GM18511 (cell line): ENCODE measurements at regions not wholly inside any gene's neighbourhood (a gene's known extent, or its start where the extent isn't known, plus 50 kb on each side); places are given as distances from the start of the nearest gene placed in this dataset.
A peak's percentile ranks its signal among the peaks of the same experiment; 100 is the strongest.
"Not testable (repeated sequence)": the region's sequence is repeated elsewhere in the genome, so short reads cannot be mapped to it uniquely, and the experiment has no call there.

Source experiments
- ATAC-seq: cut with Tn5 transposase; IDR thresholded peaks from one replicate; pipeline ENCODE4 v1.9.1; 2021; ENCODE audit warnings: mild to moderate bottlenecking, moderate library complexity; ENCODE audit not compliant: unreplicated experiment

DNA sequence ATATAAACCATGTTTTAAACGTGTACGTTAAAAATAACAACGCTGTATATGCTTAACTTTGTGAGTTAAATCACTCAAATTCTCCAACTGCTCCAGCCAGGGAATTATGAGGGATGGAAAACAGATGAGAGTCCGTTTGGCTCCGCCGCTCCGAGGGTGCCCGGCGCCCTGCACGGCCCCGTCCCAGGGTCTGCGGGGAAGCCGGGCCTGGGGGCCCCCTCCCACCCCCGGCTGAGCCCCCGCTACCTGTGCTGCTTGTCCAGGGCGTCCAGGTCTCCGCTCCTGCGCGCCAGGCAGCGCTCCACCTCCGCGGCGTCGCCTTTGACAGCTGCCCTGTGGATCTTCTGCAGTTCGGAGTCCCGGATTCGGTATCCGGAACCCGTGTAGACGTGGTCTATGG lies 415.5 kb downstream of the FOXD4L4 start:
- ATAC-seq = not testable (repeated sequence)

DNA sequence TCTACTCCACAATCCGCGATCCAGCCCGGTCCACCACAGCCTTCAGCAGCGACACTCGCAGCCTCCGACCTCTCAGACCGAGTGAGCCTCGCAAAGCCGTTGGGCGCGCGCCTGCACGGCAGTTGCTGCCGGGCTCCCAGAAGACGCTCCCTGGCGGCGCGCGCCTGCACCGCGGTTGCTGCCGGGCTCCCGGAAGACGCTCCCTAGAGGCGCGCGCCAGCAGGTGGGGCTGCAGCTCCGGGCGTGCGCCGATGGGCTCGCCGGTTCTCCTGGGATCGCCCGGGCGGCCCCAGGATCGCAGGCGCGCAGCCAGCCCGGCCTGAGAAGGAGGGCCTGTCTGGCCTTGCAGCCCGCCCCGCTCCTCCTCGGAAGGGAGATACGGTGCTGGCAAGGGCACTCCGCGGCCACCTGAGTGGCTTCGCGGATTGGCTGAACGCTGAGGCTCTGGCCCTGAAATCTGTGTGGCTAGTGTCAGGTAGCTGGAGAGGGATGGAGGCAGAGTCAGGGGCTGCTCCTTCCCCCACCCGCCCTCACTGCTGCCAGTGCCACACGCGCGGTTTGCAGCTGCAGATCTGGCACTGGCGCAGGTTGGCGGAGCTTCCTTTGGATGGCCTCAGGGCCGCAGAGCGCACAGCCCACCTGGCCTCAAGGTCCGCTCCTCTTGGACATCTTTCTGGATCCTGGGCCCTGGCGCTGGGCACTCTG lies 416.2 kb downstream of the FOXD4L4 start:
- ATAC-seq = peak; percentile 95

DNA sequence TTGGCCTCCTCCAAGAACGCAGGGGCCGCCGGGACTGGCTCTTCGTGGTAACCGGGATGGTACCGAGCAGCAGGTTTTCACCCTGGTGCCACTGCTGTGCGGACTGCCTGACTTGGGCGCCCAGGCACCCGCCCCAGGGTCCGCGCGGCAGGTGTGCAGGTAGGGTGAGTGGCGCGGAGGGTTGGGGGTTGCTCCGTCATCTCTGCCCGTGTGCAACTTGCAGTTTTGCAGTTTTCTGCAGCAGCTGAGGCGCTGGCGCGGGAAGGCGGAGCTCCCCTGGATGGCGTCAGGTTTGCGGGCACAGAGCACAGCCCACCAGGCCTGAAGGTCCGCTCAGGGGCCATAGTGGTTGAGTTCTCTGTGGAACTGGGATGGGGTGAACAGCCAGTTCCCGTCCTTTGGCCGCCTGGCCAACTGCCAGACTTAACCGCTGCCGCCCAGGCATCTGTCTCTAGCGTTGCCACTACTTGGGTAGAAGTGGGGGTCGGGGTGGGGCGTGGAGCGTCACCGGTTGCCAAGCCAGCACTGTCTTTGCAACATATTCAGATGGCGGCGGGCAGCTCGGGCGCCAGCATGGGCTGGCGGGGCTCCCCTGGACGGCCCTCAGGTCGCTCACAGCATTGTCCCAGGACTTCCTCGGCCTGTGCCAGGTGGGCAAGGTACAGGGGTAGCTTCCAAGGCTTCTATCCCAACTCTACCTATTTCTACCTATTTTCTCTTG lies 417.2 kb downstream of the FOXD4L4 start:
- ATAC-seq = not testable (repeated sequence)

DNA sequence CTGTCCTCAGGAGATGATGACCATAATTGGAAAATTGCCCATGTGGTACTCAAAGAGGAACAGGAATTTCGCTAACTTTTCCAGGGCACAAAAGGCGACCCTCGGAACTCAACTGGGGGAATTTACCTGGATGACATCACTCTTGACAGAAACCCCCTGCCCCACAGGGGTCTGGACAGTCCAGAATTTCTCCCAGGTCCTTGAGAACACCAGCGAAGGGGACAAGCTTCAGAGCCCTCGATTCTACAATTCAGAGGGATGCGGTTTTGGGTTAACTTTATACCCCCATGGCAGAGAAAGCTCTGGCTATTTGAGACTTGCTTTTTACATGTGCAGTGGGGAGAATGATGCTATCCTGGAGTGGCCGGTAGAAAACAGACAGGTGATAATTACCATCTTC lies 445.4 kb downstream of the FOXD4L4 start:
- ATAC-seq = not testable (repeated sequence)

DNA sequence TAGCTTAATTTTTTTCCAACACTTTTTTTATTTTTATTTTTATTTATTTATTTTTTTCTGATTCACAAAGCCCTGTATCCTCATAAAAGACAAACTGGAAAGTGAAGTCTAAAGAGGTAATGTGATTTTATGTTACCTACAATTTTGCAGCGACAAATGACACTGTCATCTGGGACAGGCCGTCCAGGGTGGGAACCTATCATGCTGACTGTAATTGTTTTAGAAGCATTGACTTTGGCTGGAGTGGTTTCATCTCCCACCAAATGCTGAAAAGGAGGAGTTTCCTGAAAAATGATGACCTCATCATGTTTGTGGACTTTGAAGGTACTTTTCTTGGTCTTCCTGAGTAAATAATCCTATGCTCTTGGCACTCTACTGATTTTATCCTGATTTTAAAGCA lies 446.7 kb downstream of the FOXD4L4 start:
- not testable (repeated sequence) for ATAC-seq

DNA sequence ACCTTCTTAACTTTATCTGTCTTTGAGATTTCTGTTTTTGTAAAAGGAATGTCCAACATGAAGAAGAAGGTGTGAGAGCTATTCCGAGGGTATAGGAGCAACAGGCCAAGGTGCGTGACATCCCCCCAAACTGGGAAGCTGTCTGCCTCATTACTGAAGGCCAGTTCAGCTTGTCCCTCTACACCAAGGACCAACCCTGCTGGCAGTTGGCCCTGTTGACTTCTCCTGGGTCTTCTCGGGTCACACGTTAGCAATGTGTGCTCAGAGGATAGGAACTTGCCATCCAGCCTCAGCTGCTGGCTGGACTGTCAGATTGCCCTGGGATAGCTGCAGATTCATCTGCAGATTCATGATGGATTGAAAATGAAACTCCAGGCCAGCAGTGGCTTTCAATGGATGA lies 460.3 kb downstream of the FOXD4L4 start:
- not testable (repeated sequence) for ATAC-seq

DNA sequence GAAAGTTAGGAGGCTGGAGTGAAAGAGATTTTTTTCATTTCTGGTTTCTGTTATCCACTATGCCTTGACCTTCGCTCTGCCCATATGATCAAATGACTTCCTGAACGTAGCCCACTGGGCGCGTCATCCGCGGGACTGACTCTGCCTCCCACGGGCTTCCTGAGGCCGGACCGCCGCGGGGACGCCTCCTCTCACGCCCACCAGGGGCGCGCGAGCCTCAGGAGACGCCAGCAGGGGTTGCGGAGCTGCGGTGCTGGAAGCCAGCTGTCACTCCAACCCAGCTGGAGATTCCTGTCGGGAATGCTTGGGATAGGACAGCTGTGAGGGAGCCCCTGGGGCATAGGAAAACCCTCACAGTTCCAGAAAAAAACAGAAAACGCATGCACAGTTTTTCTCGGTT lies 461.5 kb downstream of the FOXD4L4 start:
- ATAC-seq = not testable (repeated sequence)

DNA sequence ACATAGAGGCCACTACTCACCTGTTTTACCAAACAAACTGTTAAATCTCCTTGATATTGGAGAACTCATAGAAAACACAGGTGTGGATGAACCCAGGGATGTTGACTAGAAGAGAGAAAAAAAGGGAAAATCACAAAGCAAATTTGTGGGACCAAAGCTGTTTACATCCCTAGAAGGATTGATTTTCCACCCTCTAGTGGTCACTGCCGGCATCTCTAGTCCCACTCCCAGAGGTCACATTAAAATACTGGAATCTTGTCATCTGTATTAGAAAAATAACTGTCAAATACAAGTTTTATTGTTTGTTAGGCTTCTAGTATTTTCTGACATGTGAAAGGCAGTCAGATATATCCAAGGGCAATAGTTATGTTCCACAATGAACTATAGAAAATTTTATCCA lies 469.7 kb downstream of the FOXD4L4 start:
- ATAC-seq = peak; percentile 71

DNA sequence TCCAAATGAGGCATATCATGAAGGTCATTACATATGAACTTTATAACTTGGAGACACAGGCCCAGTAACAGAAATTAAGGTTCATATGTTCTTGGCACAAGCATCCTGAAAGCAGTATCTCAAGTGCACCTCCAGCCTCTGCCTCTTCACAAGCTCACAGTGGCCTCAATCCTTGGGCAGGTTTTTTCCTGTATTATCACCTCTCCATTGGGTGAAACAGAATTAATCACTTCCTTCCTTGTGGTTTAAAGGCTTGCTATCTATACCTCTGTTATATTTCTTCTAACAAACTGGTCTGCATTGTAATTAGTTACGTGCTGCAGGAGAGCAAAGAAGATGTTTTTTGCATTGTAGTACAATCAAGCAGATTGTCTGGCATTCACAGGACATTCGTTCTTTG lies 471.0 kb downstream of the FOXD4L4 start:
- not testable (repeated sequence) for ATAC-seq

DNA sequence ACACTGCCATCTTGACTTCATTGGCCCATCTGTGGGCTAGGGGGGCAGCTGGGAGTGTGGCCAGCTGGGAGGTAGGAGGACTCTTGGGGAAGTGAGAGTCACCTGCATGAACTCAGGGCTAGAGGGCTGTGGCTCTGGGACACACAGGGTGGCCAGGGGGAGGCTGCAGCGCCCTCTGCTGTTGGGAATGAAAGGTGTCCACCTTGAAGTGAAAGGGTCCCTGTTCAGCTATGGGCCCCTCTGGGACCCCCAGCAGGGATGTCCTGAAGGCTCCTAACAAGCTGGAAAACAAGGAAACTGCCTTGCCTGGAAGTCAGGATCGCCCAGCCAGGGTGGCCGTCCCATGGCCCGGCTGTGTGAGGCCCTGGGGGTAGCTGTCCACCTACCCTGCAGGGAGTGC lies 507.8 kb downstream of the FOXD4L4 start:
- not testable (repeated sequence) for ATAC-seq

DNA sequence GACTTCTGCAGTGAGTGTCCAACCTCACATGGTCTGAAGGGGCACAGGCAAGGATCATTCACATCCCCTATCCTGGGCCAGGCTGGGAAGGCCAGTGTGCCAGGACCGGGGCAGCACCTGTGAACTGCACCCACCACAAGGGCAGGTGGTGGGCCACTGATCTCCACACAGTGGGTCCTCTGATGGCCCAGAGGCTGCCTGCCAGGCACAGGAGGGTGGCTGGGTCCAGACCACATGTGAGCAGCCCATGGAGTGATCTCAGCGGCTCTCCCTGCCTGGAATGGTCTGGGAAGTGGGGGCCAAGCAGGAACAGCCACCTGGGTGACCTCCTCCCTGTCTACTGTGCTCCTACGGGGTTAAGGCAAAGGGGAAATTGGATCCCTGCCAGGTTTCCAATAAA lies 508.5 kb downstream of the FOXD4L4 start:
- not testable (repeated sequence) for ATAC-seq

DNA sequence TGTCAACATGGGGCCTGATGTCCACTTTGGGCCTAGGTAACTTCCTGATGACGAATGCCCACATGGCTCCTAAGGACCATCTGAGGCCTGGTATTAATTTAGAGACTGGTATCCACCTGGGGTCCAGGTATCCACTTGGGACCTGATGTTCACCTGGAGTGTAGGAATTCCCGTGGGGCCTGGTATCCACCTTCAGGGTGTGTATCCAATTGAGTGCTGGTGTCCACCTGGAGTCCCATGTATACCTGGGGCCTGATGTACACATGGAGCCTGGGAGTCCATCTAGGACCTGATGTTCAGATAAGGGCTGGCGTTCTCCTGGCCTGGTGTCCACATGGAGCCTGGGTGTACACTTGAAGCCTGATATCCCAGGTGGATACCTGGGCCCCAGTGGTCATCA lies 520.6 kb downstream of the FOXD4L4 start:
- not testable (repeated sequence) for ATAC-seq

DNA sequence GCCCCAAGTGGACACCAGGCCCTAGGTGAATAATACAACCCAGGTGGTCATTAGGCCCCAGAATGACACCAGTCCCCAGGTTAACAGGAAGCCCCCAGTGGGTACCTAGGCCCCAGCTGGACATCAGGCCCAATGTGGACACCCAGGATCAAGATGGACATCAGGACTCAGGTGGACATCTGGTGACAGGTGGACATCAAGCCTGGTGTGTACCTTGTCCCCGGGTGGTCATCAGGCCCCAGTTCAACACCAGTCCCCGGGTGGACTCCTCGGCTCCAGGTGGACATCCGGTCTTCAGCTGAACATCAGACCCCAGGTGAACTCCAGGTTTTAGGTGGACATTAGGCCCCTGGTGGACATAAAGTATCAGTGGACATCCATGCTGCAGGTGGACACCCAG lies 524.6 kb downstream of the FOXD4L4 start:
- ATAC-seq = not testable (repeated sequence)

DNA sequence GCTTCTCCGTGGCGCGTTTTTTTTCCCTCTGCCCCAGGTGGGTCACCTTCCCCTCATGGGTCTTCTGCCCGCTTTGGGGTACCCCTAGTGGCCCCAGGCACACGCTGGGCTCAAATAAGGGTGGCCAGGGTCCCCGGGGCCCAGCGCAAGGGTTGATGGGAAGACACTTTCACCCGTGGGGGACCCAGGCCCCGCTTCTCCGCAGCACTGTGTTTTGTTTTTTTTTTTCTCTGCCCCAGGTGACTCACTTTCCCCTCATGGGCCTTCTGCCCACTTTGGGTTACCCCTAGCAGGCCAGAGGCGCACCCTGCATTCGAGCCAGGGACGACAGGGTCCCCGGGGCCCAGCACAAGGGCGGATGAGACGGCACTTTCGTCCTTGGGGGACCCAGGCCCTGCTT lies 526.7 kb downstream of the FOXD4L4 start:
- not testable (repeated sequence) for ATAC-seq

DNA sequence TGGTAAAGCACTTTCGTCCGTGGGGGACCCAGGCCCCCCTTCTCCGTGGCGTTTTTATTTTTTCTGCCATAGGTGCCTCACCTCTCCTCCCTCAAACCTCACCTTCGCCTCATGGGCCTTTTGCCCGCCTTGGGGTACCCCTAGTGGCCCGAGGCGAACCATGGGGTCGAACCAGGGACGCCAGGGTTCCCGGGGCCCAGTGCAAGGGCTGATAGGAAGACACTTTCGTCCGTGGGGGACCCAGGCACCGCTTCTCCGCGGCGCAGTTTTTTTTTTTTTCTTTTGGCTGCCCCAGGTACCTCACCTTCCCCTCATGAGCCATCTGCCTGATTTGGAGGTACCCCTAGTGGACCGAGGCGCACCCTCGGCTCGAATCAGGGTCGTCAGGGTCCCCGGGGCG lies 527.8 kb downstream of the FOXD4L4 start:
- not testable (repeated sequence) for ATAC-seq

DNA sequence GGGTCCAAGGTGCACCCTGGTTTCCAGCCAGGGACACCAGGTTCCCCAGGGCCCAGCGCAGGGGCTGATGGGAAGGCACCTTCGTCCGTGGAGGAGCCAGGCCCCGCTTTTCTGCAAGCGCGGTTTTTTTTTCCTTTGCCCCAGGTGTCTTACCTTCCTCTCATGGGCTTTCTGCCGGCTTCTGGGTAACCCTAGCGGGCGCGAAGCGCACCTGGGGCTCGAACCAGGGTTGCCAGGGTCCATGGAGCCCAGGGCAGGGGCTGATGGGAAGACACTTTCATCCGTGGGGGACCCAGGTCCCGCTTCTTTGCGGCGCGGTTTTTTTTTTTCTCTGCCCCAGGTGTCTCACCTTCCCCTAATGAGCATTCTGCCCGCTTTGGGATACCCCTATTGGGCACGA lies 529.3 kb downstream of the FOXD4L4 start:
- not testable (repeated sequence) for ATAC-seq

DNA sequence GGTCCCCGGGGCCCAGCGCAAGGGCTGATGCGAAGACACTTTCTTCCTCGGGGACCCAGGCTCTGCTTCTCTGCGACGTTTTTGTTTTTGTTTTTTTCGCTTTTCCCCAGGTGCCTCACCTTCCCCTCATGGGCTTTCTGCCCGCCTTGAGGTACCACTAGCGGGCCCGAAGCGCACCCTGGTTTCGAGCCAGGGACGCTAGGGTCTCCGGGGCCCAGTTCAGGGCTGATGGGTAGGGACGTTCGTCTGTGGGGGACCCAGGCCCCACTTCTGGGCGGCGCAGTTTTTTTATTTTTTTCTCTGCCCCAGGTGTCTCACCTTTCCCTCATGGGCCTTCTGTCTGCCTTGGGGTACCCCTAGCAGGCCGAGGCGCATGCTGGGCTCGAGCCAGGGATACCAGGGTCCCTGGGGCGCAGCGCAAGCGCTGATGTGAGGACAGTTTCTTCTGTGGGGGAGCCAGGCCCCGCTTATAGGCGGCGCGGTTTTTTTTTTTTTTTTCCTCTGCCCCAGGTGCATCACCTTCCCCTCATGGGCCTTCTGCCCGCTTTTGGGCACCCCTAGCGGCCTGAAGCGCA lies 530.0 kb downstream of the FOXD4L4 start:
- not testable (repeated sequence) for ATAC-seq

DNA sequence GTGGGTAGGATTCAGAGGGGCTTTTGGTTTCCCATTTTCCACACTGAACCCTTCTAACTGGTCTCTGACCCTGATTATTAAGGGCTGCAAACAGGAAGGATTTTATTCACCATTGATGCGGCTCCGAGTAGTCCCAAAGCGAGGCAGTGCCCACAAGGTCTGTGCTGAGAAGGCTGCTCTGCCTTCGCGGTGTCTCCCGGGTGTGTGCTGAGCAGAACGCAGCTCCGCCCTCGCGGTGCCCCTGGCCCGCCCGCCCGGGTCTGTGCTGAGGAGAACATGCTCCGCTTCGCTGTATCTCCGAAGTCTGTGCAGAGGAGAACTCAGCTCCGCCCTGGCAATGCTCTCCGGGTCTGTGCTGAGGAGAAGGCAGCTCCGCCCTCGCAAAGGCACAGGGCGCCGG lies 530.7 kb downstream of the FOXD4L4 start:
- not testable (repeated sequence) for ATAC-seq

DNA sequence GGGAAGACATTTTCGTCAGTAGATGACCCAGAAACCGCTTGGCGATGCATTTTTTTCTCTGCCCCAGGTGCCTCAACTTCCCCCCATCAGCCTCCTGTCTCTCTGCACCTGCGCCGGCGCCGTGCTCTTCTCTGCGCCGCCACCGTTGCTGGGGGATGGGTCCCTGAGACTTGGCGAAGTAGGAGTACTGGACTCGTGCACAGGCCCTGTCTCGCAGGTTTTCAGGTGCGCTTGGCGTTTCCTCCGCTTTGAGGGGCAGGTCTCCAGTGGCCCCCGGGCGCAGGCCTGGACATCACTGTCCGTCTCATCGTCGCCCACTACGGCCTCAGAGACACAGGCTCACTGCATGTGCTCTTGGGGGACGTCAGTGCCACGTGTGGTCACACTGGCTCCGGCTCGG lies 532.1 kb downstream of the FOXD4L4 start:
- ATAC-seq = not testable (repeated sequence)

DNA sequence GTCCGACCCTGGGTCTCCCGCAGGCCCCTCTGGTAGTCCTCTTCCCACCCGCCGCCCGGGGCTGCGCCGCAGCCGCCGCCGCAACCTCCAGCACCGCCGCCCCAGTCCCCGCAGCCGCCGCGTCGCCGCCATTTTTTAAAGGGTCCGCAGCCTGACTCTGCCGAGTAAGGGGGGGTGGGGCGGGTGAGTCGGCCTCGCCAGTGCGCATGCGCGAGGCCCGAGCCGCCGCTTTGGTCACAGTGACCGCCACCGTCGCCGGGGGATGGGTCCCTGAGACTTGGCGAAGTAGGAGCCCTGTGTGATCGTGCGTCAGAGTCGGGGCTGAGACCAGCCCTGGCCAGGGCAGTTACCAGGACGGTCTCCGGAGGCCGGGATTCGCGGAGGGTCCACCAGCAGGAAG lies 532.8 kb downstream of the FOXD4L4 start:
- ATAC-seq = peak; percentile 55

DNA sequence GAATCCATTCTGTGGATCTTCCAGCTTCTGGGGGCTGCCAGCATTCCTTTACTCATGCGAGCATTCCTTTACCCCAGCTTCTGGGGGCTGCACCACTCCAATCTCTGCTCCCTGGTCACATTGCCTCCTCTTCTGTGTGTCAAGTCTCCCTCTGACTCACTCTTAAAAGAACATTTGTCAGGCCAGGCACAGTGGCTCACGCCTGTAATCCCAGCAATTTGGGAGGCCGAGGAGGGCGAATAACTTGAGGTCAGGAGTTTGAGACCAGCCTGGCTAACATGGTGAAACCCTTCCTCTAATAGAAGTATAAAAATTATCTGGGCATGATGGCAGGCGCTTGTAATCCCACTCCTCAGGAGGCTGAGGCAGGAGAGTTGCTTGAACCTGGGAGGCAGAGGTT lies 541.9 kb downstream of the FOXD4L4 start:
- not testable (repeated sequence) for ATAC-seq
